Brain microvascular endothelial cell (primary cell): ENCODE measurements at regions not wholly inside any gene's neighbourhood (a gene's known extent, or its start where the extent isn't known, plus 50 kb on each side); places are given as distances from the start of the nearest gene placed in this dataset.

Experiments used
- DNase-seq: peaks from one replicate; pipeline ENCODE4 v3.0.0-alpha.2; 2020
- H3K27ac ChIP-seq: fragments of 250-450 bp; sonication (Bioruptor Pico); 2 replicates; pipeline ENCODE4 v1.5.1; 2020; ENCODE audit warnings: mild to moderate bottlenecking, moderate library complexity
- H3K27me3 ChIP-seq: fragments of 250-450 bp; sonication (Bioruptor Pico); replicated peaks from 2 replicates; pipeline ENCODE4 v1.5.1; 2020; ENCODE audit warnings: mild to moderate bottlenecking
- H3K36me3 ChIP-seq: fragments of 250-450 bp; sonication (Bioruptor Pico); replicated peaks from 2 replicates; pipeline ENCODE4 v1.5.1; 2020; ENCODE audit warnings: mild to moderate bottlenecking
- H3K4me3 ChIP-seq: 2 replicates; pipeline ENCODE4 v1.5.1; 2011; ENCODE audit warnings: low read depth, mild to moderate bottlenecking, control low read depth, low read length, moderate library complexity
- in situ Hi-C: cut with HindIII; loops from 2 replicates; pipeline ENCODE4 v1.10.0; 2017; ENCODE audit warnings: low sequenced_read_pairs, low pct_ligation_motif_present
- TF ChIP-seq, protein P1 (sequence below): IDR thresholded peaks from 2 replicates; pipeline ENCODE4 v1.5.1; 2011; ENCODE audit warnings: low read depth, mild to moderate bottlenecking, moderate library complexity, low read length, control low read depth, inconsistent platforms; ENCODE audit errors: missing control alignments

DNA sequence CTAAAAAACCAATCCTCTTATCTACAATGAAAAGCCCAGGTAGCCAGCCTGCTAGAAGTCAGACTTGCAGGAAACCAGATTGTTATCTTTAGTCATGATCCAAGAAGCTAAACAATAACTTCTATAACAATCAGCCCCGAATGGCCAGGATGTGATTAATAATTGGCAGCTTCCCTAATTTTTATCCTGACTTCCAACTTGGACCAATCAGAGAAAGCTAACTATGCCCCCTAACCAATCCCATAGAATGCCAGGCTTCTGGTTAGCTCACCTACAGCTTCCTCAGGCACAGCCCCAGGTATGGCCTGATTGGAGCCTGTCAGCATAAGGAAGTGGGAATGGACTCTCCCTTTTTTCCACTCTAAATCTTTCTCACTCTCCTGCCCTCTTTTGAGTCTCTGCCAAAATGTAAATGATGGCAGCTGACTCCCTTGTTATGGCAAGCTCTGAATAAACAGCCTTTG, 394.9 kb downstream of the DLEU7 start:
- no peaks in the 10 kb centered on the region for H3K27me3 ChIP-seq
- no peaks in the 10 kb centered on the region for H3K36me3 ChIP-seq
- no peak overlapping the region for H3K4me3 ChIP-seq
- in situ Hi-C loops: no loop called here
- TF ChIP-seq, protein P1, sequence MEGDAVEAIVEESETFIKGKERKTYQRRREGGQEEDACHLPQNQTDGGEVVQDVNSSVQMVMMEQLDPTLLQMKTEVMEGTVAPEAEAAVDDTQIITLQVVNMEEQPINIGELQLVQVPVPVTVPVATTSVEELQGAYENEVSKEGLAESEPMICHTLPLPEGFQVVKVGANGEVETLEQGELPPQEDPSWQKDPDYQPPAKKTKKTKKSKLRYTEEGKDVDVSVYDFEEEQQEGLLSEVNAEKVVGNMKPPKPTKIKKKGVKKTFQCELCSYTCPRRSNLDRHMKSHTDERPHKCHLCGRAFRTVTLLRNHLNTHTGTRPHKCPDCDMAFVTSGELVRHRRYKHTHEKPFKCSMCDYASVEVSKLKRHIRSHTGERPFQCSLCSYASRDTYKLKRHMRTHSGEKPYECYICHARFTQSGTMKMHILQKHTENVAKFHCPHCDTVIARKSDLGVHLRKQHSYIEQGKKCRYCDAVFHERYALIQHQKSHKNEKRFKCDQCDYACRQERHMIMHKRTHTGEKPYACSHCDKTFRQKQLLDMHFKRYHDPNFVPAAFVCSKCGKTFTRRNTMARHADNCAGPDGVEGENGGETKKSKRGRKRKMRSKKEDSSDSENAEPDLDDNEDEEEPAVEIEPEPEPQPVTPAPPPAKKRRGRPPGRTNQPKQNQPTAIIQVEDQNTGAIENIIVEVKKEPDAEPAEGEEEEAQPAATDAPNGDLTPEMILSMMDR: no peak
- DNase-seq: no peak
- no peak overlapping the region for H3K27ac ChIP-seq

DNA sequence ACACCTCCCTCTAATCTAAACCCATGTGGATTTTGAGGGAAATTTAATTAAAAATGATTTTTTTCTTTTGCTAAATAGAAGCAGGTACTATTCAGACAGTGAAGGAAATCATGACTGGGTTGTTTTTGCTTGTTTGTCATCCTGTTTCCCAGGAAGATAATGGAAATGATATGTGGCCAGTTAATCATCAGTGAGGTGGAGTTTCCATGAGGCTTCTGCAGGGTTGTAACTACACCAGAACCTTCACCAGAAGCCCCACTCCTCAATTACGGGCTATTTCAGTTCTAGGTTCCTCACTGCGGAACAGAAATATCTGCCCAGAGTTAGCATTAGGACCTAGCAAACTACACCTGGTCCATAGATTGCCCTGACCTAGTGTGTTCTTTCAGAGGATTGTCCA, 394.0 kb downstream of the DLEU7 start:
- no peak overlapping the region for H3K4me3 ChIP-seq
- no peaks in the 10 kb centered on the region for H3K36me3 ChIP-seq
- in situ Hi-C loops: no loop called here
- TF ChIP-seq, protein P1: no peak
- no peak overlapping the region for H3K27ac ChIP-seq
- no peak for DNase-seq
- no peaks in the 10 kb centered on the region for H3K27me3 ChIP-seq

DNA sequence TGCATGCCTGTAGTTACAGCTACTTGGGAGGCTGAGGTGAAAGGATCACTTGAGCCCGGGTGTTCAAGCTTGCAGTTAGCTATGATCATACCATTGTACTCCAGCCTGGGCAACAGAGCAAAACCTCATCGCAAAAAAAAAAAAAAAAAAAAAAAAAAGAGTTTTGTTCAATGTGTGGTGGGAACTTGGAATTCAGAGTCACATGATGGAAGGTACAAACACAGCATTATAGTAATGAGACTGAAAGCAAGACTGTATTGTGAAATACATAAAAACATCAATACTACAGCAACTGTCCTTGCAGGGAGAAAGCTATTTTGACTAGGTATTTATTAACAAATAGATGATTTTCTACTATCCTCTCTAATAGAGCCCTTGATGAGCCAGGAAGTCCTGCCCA, 393.2 kb downstream of the DLEU7 start:
- no peak for DNase-seq
- Histone ChIP-seq H3K36me3 (no peaks in the 10 kb centered on the region), H3K27ac (no peak overlapping the region), H3K27me3 (no peaks in the 10 kb centered on the region), H3K4me3 (no peak overlapping the region)
- TF ChIP-seq, protein P1: no peak
- in situ Hi-C loops: no loop called here

DNA sequence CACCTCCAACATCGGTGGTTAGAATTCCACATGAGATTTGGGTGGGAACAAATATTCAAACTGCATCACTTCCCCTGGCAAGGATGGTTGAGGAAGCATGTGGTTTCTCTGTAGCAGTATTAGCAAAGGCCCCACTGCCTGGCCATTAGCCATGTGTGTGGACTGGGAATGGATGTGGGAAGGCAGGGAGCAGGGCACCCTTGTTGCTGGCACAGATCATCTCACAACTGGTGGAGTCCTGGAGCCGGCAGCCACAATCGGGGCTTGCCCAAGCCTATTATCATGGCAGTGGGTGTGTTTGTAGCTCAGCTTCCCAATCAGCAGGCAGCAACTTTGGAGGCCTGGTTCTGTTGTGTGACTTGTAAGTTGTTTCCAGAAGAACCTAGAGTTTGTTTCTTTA, 391.9 kb downstream of the DLEU7 start:
- TF ChIP-seq, protein P1: no peak
- Histone ChIP-seq H3K36me3 (no peaks in the 10 kb centered on the region), H3K27ac (no peak overlapping the region), H3K4me3 (no peak overlapping the region), H3K27me3 (no peaks in the 10 kb centered on the region)
- no peak for DNase-seq
- in situ Hi-C loops: no loop called here

DNA sequence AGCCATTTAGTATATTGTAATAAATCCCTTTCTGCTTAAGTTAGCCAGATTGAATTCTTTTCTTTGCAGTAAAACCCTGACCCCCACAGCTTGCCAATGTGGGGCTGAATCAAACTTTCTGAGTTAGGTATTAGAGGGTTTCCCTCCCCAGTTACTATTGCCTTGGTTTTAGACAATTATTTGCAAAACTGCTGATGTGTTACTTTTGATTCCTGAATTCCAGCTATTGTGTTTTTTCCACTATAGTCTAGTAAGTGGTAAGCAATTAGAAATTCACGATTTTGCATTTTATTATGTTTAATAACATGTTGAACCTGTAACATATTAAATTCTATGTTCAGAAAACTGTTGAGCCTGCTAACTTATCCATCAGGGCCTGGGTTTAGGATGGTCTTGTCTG, 391.5 kb downstream of the DLEU7 start:
- in situ Hi-C loops: no loop called here
- TF ChIP-seq, protein P1: no peak
- H3K4me3 ChIP-seq: no peak overlapping the region
- no peaks in the 10 kb centered on the region for H3K27me3 ChIP-seq
- H3K36me3 ChIP-seq: no peaks in the 10 kb centered on the region
- no peak overlapping the region for H3K27ac ChIP-seq
- DNase-seq: no peak

DNA sequence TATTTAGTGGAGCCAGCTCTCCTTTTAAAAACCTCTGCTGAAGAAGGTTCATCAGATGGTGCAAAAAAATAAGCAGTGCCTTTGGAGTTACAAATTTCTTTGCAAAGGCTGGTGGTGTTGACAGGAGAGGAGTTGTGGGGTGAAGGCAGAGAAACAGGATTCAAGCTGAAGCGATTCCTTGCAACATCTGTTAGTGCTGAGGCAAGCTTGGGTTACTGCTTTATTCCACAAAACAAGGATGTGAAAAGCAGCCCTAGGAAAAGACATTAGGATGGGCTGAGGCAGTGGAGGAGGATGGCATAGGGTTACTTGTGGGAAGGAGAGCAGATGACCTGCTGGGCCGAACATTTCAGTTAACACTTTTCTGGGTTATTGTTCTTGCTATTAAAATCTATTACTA, 390.7 kb downstream of the DLEU7 start:
- Histone ChIP-seq H3K27ac (no peak overlapping the region), H3K4me3 (no peak overlapping the region), H3K36me3 (no peaks in the 10 kb centered on the region), H3K27me3 (no peaks in the 10 kb centered on the region)
- in situ Hi-C loops: no loop called here
- DNase-seq: no peak
- TF ChIP-seq, protein P1: no peak
